ENCODE measurements at regions not wholly inside any gene's neighbourhood (a gene's known extent, or its start where the extent isn't known, plus 50 kb on each side); places are given as distances from the start of the nearest gene placed in this dataset.

DNA sequence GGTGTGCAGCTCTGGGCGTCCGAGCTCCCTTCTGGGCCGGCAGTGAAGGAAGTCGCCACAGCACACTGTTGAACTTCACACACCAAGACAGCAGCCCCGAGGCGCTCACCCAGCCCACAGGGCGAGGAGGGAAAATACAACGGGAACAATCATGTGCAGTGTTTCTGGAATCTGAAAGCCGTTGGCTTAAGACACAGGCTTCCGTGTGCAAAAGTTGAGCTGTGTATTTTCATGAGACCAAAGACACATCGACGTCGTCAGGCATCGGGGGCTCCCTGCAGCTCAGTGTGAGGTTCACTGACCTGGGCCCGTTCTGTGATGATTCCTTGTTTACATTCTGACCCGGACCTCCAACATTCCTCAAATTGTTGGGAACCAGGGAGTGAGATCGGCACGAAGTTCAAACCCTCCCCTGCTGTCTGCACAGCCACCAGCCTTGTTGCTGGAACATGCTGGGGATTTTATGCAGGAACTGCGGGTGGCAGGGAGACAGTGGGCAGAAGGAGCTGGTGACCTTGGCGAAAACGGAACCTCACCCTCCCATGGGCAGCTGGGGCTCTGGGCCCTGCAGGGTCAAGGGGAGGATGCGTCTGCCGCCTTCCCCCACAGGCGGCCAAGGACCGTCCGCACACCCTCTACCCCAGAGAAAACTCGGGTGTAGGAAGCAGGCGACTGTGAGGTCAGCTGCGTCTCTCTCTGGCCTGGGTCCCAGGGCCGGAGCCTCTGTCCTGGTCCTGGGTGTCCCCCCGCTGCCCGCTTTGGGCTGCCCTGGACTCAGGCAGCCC, 72.2 kb downstream of the METRNL start:
- H3K36me3 ChIP-seq = no peaks in the 10 kb centered on the region
- H3K4me3 ChIP-seq = no peak overlapping the region
- no peak overlapping the region for H3K27ac ChIP-seq (replicated peaks)
- H3K9me3 ChIP-seq (replicated peaks) = no peaks in the 10 kb centered on the region
- intact Hi-C loops (cut with micrococcal nuclease) = no loop called here
- no peak for DNase-seq
- H3K27me3 ChIP-seq (ENCODE audit: low read depth) = peaks cover 11% of the 10 kb centered on the region
- no peaks in the 10 kb centered on the region for H3K4me1 ChIP-seq
- TF ChIP-seq, protein P1, sequence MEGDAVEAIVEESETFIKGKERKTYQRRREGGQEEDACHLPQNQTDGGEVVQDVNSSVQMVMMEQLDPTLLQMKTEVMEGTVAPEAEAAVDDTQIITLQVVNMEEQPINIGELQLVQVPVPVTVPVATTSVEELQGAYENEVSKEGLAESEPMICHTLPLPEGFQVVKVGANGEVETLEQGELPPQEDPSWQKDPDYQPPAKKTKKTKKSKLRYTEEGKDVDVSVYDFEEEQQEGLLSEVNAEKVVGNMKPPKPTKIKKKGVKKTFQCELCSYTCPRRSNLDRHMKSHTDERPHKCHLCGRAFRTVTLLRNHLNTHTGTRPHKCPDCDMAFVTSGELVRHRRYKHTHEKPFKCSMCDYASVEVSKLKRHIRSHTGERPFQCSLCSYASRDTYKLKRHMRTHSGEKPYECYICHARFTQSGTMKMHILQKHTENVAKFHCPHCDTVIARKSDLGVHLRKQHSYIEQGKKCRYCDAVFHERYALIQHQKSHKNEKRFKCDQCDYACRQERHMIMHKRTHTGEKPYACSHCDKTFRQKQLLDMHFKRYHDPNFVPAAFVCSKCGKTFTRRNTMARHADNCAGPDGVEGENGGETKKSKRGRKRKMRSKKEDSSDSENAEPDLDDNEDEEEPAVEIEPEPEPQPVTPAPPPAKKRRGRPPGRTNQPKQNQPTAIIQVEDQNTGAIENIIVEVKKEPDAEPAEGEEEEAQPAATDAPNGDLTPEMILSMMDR (IDR thresholded peaks at IDR 0.05; ENCODE audit: borderline replicate concordance) = no peak

DNA sequence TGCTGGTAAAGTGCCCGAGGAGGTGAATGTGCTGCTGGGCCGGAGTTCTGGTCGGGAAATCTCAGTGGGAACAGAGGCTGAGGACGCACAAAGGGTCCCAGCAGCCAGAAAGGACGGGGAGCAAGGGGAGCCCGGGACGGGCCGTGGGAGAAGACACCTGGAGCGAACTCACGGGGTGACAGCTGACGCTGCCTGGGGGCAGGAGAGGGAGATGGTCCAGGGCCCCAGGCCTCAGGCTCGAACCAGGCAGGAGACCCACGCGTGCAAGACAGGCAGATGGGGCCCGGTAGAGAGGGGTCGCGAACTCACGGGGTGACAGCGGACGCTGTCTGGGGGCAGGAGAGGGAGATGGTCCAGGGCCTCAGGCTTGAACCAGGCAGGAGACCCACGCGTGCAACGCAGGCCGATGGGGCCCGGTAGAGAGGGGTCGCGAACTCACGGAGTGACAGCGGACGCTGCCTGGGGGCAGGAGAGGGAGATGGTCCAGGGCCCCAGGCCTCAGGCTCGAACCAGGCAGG, 72.9 kb downstream of the METRNL start:
- Histone ChIP-seq H3K36me3 (no peaks in the 10 kb centered on the region), H3K4me3 (no peak overlapping the region), H3K27me3 (ENCODE audit: low read depth) (peaks cover 11% of the 10 kb centered on the region), H3K9me3 (replicated peaks) (no peaks in the 10 kb centered on the region), H3K4me1 (no peaks in the 10 kb centered on the region), H3K27ac (replicated peaks) (no peak overlapping the region)
- TF ChIP-seq, protein P1 (IDR thresholded peaks at IDR 0.05; ENCODE audit: borderline replicate concordance) = no peak
- no peak for DNase-seq
- intact Hi-C loops (cut with micrococcal nuclease) = no loop called here

DNA sequence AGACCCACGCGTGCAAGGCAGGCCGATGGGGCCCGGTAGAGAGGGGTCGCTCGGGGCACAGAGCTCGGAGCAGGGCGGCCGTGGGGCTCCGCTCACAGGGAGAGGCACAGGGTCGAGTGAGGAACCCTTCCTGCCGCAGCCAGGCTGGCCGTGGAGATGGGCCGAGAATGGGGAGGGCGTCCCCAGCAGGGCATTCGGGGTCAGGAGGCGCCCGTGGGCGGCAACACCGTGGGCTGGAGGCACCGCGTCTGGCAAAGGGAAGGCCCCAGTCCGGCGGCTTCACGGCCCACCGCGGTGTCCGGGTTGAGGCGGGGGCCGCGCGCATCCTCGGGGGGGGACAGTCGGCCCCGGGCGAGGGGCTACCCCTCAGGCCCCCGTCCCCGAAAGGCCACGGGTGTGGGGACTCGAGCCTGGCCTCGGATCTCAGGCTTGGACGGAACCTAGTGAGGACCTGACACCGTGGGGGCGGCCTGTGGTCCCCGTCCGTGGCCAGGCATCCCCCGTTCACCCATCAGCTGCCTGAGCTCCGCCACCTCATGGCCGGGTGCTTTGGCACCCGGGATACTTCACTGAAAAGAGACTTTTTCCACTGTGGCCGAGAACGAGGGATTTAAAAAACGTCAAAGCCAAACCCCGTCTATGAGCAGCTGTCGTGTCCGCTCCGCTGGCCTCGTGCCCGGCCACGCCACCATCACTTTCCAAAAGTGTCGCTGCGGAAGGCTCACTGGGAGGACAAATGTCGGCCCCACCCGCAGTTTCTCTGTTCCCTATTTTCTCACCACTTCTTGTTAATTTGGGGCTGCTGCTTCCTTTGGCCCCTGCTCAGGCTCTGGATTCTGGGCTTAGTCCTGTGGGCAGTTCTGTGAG, 73.6 kb downstream of the METRNL start:
- H3K27me3 ChIP-seq (ENCODE audit: low read depth) = peaks cover 11% of the 10 kb centered on the region
- no peak overlapping the region for H3K4me3 ChIP-seq
- TF ChIP-seq, protein P1 (IDR thresholded peaks at IDR 0.05; ENCODE audit: borderline replicate concordance) = no peak
- intact Hi-C loops (cut with micrococcal nuclease) = no loop called here
- no peaks in the 10 kb centered on the region for H3K36me3 ChIP-seq
- peak; percentile 69 for DNase-seq
- no peak overlapping the region for H3K27ac ChIP-seq (replicated peaks)
- no peaks in the 10 kb centered on the region for H3K4me1 ChIP-seq
- H3K9me3 ChIP-seq (replicated peaks) = no peaks in the 10 kb centered on the region

DNA sequence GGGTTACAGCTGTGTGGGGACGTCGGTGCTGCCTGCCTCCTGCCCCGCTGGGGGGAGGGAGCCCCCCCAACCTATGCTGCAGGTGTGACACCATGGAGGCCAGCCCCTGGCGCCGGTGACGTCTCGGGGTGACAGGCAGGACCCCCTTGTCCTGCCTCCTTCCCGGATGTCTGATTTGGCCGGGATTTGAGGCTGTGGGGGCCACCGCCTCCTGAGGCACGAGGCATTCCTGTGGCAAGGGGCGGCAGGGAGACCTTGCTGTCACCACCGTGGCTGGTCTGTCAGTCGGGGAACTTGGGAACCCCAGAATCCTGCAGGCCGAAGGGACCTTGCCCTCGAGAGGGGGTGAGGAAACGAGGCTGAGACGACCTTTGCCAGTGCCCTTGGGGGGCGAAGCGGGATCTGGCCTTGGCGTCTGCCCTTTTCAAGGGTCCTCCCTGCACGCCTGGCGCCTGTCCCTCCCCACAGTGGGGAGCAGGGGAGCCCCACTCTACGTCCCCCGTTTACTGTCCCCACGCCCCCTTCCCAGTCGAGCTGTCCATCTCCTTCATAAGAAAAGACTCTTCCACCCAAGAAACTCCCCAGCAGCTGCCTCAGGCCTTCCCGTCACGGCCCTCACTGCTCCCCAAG, 74.4 kb downstream of the METRNL start:
- Histone ChIP-seq H3K36me3 (no peaks in the 10 kb centered on the region), H3K4me3 (no peak overlapping the region), H3K9me3 (replicated peaks) (no peaks in the 10 kb centered on the region), H3K27me3 (ENCODE audit: low read depth) (peaks cover 11% of the 10 kb centered on the region), H3K27ac (replicated peaks) (peak overlapping the region; percentile 38), H3K4me1 (no peaks in the 10 kb centered on the region)
- TF ChIP-seq, protein P1 (IDR thresholded peaks at IDR 0.05; ENCODE audit: borderline replicate concordance) = no peak
- no peak for DNase-seq
- intact Hi-C loops (cut with micrococcal nuclease) = no loop called here
